Neuron (in vitro differentiated cells): ENCODE measurements at regions not wholly inside any gene's neighbourhood (a gene's known extent, or its start where the extent isn't known, plus 50 kb on each side); places are given as distances from the start of the nearest gene placed in this dataset.

ENCODE experiments used
- H2AFZ ChIP-seq: one replicate; pipeline ENCODE4 v1.6.1; 2013; ENCODE audit warnings: low read depth, mild to moderate bottlenecking, inconsistent platforms, low read length, moderate library complexity
- H3K27me3 ChIP-seq: one replicate; pipeline ENCODE4 v1.6.1; 2013; ENCODE audit warnings: low read length; ENCODE audit not compliant: insufficient read depth
- H3K36me3 ChIP-seq: one replicate; pipeline ENCODE4 v1.6.1; 2013; ENCODE audit warnings: low read length; ENCODE audit not compliant: insufficient read depth
- H3K4me1 ChIP-seq: one replicate; pipeline ENCODE4 v1.6.1; 2013; ENCODE audit warnings: low read length; ENCODE audit not compliant: insufficient read depth
- H3K4me3 ChIP-seq: 2 replicates; pipeline ENCODE4 v1.5.1; 2013; ENCODE audit warnings: mild to moderate bottlenecking, low read length, moderate library complexity
- H3K9me3 ChIP-seq: one replicate; pipeline ENCODE4 v1.6.1; 2013; ENCODE audit warnings: low read length

DNA sequence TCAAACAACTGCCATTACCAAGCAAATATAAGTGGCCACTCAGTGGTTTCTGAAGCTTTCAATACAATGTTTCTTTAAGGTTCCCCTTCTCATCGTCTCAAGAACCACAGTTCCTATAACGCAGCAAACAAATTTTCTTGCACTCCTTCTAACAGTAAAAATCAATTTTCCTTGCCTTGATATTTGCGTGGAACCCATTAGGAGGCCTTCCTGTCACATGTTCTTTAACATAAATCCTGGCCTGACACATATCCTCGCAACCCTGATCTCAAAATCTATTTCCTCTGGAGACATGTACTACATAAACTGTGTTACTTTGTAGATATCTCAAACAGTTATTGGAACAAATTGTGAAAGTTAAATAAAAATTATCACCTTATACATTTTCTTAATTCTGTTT, 65.9 kb upstream of the MANEA start:
- Histone ChIP-seq H3K4me1 (peaks cover 5% of the 10 kb centered on the region), H2AFZ (no peak overlapping the region), H3K36me3 (no peaks in the 10 kb centered on the region), H3K27me3 (no peaks in the 10 kb centered on the region), H3K4me3 (no peak overlapping the region), H3K9me3 (no peaks in the 10 kb centered on the region)

DNA sequence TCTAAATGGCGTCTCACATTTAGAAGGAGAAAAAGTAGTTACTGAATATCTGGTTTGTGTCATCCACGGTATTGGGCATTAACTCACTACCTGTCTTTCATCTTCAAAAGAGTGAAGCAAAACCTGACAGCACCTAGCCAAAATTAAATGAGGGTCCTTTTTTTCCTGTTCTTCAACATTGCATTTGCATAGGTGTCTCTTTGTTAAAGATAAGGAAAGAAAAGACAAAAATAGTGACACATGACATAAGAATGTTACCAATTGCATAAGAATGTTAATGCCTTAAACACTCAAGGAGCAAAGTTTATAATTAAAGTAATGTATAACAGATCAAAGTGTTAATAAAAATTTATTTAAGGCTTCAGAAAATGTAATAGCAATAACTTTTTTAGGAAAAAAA, 61.4 kb upstream of the MANEA start:
- H3K36me3 ChIP-seq: no peaks in the 10 kb centered on the region

GRCh38 chr6:95517004-95517403, 60.3 kb upstream of the MANEA start:
- H3K4me1 ChIP-seq: peaks cover 5% of the 10 kb centered on the region
- H3K36me3 ChIP-seq: no peaks in the 10 kb centered on the region
- no peaks in the 10 kb centered on the region for H3K27me3 ChIP-seq
- H3K4me3 ChIP-seq: no peak overlapping the region
- no peaks in the 10 kb centered on the region for H3K9me3 ChIP-seq
- H2AFZ ChIP-seq: no peak overlapping the region

More for the DNA sequence above, 61.4 kb upstream of the MANEA start:
- Histone ChIP-seq H3K4me3 (no peak overlapping the region), H2AFZ (no peak overlapping the region), H3K27me3 (no peaks in the 10 kb centered on the region), H3K4me1 (peaks cover 5% of the 10 kb centered on the region), H3K9me3 (no peaks in the 10 kb centered on the region)

GRCh38 chr6:95517568-95517967, 59.8 kb upstream of the MANEA start:
- Histone ChIP-seq H2AFZ (no peak overlapping the region), H3K4me1 (peaks cover 5% of the 10 kb centered on the region), H3K27me3 (no peaks in the 10 kb centered on the region), H3K4me3 (no peak overlapping the region), H3K9me3 (no peaks in the 10 kb centered on the region), H3K36me3 (no peaks in the 10 kb centered on the region)

DNA sequence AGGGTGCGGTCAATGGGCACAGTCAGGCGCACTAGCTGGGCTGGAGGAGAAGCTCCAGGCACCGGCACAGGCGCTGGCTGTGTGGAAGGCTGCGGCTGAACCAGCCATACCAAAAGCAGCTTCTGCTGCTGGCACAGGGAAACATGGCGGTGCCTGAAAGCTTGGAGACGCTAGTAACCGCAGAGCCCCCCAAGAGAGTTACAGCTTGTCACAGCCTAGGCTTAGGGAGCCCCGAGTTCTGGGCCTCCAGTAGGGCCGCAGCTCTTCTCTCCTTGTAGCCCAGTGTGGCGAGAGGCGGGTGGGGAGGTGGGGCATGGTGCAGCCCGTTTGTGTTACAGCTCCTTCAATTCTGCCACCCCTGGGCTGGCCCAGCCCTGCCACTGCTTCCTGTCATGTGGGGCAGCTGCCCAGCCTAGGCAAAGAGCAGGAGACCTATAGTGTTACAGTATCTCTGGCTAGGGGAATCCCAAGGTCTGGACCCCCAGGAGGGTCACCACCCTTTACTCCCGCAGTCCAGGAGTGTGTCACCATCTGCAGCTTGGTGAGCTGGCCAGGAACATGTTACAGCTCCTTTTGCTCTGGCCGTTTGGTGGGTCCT, 58.6 kb upstream of the MANEA start:
- Histone ChIP-seq H3K27me3 (no peaks in the 10 kb centered on the region), H2AFZ (no peak overlapping the region), H3K36me3 (no peaks in the 10 kb centered on the region), H3K4me3 (no peak overlapping the region), H3K9me3 (no peaks in the 10 kb centered on the region), H3K4me1 (no peaks in the 10 kb centered on the region)

DNA sequence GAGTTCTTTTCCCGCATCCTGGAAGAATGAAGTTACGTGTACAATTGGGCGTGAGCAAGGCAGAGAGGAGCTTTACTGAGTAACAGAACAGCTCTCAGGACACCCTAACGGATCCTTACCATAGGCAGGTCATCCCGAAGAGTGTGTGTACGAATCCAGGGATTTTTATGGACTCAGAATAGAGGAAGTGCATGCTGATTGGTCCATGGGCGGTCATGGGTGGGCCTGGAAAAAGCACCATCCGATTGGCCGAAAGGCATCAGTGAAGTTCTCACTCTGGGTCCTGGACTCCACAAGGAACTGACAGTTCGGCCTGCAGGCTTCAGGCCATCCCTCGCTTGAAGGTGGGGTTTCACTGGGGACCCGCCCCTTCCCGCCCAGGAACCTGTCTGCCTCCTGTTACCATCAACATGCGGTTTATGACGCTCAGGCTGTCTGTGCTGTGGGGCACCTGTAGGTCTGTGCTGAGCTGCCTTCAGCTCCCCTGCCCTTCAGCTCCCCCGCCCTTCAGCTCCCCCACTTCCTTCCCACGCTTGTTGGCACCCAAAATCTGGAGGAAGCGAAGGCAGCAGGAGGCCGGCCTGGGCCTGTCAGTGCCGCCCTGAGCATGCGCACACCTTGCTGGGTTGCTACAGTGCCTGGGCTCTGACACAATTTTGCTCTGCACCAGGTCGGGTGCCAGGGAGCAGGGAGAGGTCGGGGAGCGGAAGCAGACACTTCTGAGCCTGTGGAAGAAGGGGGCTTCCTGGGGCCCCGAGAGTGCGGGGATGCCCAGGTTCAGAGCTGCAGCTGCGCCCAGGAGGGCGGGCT, 57.9 kb upstream of the MANEA start:
- no peaks in the 10 kb centered on the region for H3K4me1 ChIP-seq
- no peaks in the 10 kb centered on the region for H3K9me3 ChIP-seq
- H3K27me3 ChIP-seq: no peaks in the 10 kb centered on the region
- H3K36me3 ChIP-seq: no peaks in the 10 kb centered on the region
- no peak overlapping the region for H3K4me3 ChIP-seq
- H2AFZ ChIP-seq: no peak overlapping the region

GRCh38 chr6:95521181-95521580, 56.2 kb upstream of the MANEA start:
- Histone ChIP-seq H3K4me3 (no peak overlapping the region), H3K4me1 (no peaks in the 10 kb centered on the region), H3K27me3 (no peaks in the 10 kb centered on the region), H2AFZ (no peak overlapping the region), H3K36me3 (no peaks in the 10 kb centered on the region), H3K9me3 (no peaks in the 10 kb centered on the region)
